GM12875 (cell line): ENCODE measurements at regions not wholly inside any gene's neighbourhood (a gene's known extent, or its start where the extent isn't known, plus 50 kb on each side); places are given as distances from the start of the nearest gene placed in this dataset.

Experiments
- H3K4me3 ChIP-seq: one replicate; pipeline ENCODE4 v1.5.1; 2011; ENCODE audit warnings: low read depth, low read length, control low read depth
- TF ChIP-seq, protein P1 (sequence below): IDR thresholded peaks from 2 replicates; pipeline ENCODE4 v1.5.1; 2011; ENCODE audit warnings: low read depth, mild to moderate bottlenecking, control low read depth, inconsistent platforms, low read length, moderate library complexity, borderline replicate concordance; ENCODE audit not compliant: insufficient read depth

DNA sequence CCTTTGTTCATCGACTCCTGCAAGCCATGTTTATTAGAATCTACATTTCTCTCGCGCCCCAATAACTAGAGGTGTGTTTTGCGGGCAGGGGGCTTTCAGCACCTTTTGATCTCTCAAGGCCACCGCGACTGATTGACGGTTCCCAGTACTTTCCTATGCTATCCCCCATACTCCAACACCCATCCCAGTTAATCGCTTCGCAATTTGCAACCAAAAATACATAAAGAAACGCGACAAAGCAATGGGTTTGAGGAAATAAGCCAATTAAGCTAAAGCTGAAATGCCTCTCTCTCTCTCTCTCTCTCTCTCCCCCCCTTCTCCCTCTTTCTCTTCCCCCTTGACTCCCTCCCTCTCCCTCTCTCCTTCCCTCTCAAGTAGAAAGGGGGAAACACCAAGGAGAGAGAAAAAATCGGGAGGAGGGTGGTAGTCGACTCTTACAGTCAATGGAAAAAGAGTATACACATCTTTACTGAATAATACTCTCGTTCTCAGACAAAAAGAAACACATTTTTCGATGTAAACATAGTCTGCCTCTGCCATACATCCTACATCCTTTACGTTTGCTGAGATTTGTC, 128.0 kb upstream of the DPYD start:
- TF ChIP-seq, protein P1, sequence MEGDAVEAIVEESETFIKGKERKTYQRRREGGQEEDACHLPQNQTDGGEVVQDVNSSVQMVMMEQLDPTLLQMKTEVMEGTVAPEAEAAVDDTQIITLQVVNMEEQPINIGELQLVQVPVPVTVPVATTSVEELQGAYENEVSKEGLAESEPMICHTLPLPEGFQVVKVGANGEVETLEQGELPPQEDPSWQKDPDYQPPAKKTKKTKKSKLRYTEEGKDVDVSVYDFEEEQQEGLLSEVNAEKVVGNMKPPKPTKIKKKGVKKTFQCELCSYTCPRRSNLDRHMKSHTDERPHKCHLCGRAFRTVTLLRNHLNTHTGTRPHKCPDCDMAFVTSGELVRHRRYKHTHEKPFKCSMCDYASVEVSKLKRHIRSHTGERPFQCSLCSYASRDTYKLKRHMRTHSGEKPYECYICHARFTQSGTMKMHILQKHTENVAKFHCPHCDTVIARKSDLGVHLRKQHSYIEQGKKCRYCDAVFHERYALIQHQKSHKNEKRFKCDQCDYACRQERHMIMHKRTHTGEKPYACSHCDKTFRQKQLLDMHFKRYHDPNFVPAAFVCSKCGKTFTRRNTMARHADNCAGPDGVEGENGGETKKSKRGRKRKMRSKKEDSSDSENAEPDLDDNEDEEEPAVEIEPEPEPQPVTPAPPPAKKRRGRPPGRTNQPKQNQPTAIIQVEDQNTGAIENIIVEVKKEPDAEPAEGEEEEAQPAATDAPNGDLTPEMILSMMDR, result no peak
- H3K4me3 ChIP-seq, result no peak overlapping the region

DNA sequence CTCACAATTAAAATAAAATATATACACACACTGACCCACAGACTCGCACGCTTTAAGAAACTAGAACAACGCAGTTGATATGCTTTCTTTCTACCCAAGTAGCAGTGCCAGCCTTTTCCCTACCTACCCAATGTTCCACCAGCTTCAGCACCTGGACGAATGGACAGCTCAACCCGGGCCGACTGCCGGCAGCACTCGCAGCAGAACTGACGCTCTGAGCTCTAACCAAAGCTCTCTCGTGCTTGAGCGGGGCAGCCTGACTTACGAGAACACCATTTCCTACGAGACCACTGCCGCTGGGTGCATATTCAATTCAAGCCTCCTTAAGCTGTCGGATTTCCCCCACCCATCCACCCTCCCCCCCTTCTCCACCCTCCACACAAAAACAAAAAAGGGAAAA, 127.4 kb upstream of the DPYD start:
- H3K4me3 ChIP-seq, result no peak overlapping the region
- TF ChIP-seq, protein P1, result no peak

DNA sequence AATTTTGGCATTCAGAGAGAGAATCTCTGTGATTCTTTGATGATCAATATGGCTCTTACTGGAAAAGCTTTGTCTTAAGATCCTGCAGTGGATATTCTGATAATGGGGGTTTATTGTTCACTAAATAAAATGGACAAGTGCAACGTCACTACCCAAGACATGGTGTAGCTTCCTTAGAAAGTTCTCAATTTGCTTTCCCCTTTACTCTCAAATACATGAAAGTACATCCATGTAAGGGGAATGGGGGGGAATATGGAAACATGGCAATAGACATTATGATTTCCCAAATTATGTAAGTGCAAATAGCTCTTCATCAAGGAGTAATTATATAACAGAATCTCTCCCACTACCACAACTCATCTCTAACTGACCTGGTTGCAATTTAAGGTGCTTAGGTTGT, 126.3 kb upstream of the DPYD start:
- TF ChIP-seq, protein P1, result no peak
- no peak overlapping the region for H3K4me3 ChIP-seq

DNA sequence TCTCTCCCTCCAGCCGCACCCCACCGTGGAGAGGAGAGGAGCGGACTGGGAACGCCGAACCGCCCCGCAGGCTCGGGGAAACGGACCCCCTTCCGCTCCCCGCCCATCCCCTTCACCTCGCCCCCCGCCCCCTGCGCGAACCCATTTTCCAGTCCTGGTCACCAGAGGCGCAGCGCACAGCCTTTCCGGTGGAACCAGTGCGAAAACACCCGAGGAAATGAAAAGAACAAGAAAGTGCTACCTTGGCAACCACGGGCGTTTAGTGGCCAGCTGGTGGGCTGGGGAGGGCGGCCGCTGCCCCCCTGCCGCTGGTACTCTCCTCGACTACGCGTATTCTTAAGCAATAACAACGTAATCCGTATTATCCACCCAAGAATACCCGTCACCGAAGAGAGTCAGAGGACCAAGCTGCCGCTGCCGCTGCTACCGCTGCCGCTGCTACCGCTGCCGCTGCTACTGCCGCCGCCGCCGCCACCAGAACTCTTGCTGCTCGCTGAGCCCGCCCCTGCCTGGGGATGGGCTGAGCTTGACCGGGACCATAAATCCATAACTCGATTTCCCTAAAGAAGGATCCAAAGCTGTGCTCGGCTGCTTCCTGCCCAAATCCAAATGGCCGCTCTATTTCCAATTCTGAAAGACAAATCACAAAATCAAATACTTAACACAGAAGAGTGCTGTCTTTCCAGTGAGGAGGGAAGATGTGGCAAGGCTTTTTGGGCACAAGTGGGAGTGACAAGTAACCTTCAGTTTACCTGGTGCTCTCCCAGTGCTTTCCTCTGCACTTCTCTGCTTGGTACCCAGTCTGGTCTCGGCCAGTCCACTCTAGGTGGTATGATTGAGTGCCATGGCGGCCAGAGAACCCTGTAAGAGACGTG, 125.2 kb upstream of the DPYD start:
- TF ChIP-seq, protein P1, result no peak
- H3K4me3 ChIP-seq, result peak overlapping the region; percentile 53

DNA sequence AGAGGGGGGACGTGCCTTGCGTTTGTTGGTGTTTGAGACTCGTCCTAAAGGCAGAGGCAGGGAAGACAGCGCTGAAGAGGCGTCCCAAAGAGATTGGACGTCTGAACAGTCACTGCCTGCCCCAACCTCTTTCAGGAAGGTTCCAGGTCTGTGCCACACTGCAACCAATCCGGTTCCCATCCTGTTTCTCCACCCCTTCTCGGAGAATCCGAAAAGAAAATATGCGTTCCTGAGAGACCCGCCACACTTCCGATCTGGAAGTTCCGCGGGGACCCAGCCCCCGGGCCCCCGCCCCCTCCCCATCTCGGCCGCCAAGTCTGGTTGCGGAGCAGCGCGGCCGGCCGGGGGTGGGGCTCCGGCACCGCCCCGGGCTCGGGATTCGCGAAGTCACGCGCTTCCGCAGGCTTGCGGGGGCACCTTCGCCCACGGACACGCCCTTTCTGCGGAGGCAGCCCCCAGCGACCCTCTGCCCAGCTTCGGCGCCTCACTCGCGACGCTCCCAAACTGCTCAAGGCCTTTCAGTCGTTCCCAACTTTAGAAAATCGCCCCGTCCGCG, 124.5 kb upstream of the DPYD start:
- H3K4me3 ChIP-seq, result peak overlapping the region; percentile 53
- TF ChIP-seq, protein P1, result no peak

DNA sequence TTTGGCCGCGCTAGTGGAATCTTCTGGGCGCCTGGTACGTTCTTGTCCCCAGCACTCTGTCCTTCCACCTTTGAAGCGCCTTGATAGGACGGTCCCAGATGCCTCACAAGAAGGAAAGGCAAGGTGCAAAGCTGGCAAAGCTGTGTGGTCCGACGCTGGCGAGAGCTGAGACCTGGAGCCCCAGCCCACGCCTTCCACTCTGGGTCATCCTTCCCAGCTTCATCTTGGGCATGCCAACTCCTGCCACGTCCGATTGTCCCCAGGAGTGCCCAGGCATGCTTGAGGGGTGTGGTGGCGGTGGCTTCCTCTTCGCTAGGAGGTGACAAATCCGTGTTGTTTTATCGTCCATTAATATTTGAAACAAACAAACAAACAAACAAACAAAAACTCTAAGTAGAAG, 123.9 kb upstream of the DPYD start:
- no peak overlapping the region for H3K4me3 ChIP-seq
- TF ChIP-seq, protein P1, result no peak
